ENCODE measurements at regions not wholly inside any gene's neighbourhood (a gene's known extent, or its start where the extent isn't known, plus 50 kb on each side); places are given as distances from the start of the nearest gene placed in this dataset.

GRCh38 chr12:3432176-3432742 is 58.7 kb upstream of the PRMT8 start:
- H3K4me1 ChIP-seq (ENCODE audit: low read length), result no peaks in the 10 kb centered on the region
- peak overlapping the region; percentile 13; the same call in 1 of the 2 replicates for H3K4me2 ChIP-seq (ENCODE audit: low read length)
- no peaks in the 10 kb centered on the region for H3K36me3 ChIP-seq (replicated peaks; ENCODE audit: low read depth, low read length)
- TF ChIP-seq EZH2phosphoT487 (IDR thresholded peaks at IDR 0.05; ENCODE audit: low read depth) (no peak), CTCF (IDR thresholded peaks at IDR 0.05; ENCODE audit: low read depth, low read length) (no peak)
- peak overlapping the region; percentile 25; the same call in 1 of the 2 replicates for H2AFZ ChIP-seq (ENCODE audit: low read depth, low read length)
- H3K27ac ChIP-seq (ENCODE audit: low read length), result no peak overlapping the region
- peaks cover 6% of the 10 kb centered on the region; the same call in 1 of the 2 replicates for H3K27me3 ChIP-seq (ENCODE audit: low read depth, low read length)
- no peaks in the 10 kb centered on the region for H4K20me1 ChIP-seq (ENCODE audit: insufficient read depth, low read length)
- H3K9ac ChIP-seq (ENCODE audit: low read length), result no peak overlapping the region
- H3K4me3 ChIP-seq (ENCODE audit: low read length), result no peak overlapping the region
- H3K9me3 ChIP-seq (ENCODE audit: insufficient read depth, low read length), result no peaks in the 10 kb centered on the region
- no peaks in the 10 kb centered on the region for H3K79me2 ChIP-seq (ENCODE audit: low read length)

GRCh38 chr12:3432868-3433267 is 58.1 kb upstream of the PRMT8 start:
- no peak for TF ChIP-seq EZH2phosphoT487 (IDR thresholded peaks at IDR 0.05; ENCODE audit: low read depth)
- no peak overlapping the region for H2AFZ ChIP-seq (ENCODE audit: low read depth, low read length)
- no peak overlapping the region for H3K27ac ChIP-seq (ENCODE audit: low read length)
- H3K27me3 ChIP-seq (ENCODE audit: low read depth, low read length), result peaks cover 4% of the 10 kb centered on the region; the same call in 1 of the 2 replicates
- H4K20me1 ChIP-seq (ENCODE audit: insufficient read depth, low read length), result no peaks in the 10 kb centered on the region
- H3K9ac ChIP-seq (ENCODE audit: low read length), result no peak overlapping the region
- H3K4me1 ChIP-seq (ENCODE audit: low read length), result no peaks in the 10 kb centered on the region
- H3K36me3 ChIP-seq (replicated peaks; ENCODE audit: low read depth, low read length), result no peaks in the 10 kb centered on the region
- no peaks in the 10 kb centered on the region for H3K79me2 ChIP-seq (ENCODE audit: low read length)
- no peak overlapping the region for H3K4me2 ChIP-seq (ENCODE audit: low read length)
- no peak overlapping the region for H3K4me3 ChIP-seq (ENCODE audit: low read length)
- H3K9me3 ChIP-seq (ENCODE audit: insufficient read depth, low read length), result no peaks in the 10 kb centered on the region

- H3K9ac ChIP-seq (ENCODE audit: low read length), result no peak overlapping the region
- no peak for TF ChIP-seq CTCF (IDR thresholded peaks at IDR 0.05; ENCODE audit: low read depth, low read length)
- TF ChIP-seq EZH2phosphoT487 (IDR thresholded peaks at IDR 0.05; ENCODE audit: low read depth), result no peak
- H3K9me3 ChIP-seq (ENCODE audit: insufficient read depth, low read length), result no peaks in the 10 kb centered on the region
- H3K4me1 ChIP-seq (ENCODE audit: low read length), result no peaks in the 10 kb centered on the region
- H2AFZ ChIP-seq (ENCODE audit: low read depth, low read length), result no peak overlapping the region
- no peak overlapping the region for H3K4me2 ChIP-seq (ENCODE audit: low read length)
- peaks cover 22% of the 10 kb centered on the region for H3K27me3 ChIP-seq (ENCODE audit: low read depth, low read length)
- no peaks in the 10 kb centered on the region for H3K79me2 ChIP-seq (ENCODE audit: low read length)
- no peaks in the 10 kb centered on the region for H3K36me3 ChIP-seq (replicated peaks; ENCODE audit: low read depth, low read length)
- H3K27ac ChIP-seq (ENCODE audit: low read length), result no peak overlapping the region
- H3K4me3 ChIP-seq (ENCODE audit: low read length), result no peak overlapping the region
- H4K20me1 ChIP-seq (ENCODE audit: insufficient read depth, low read length), result no peaks in the 10 kb centered on the region
Observed at GRCh38 chr12:3436461-3437065, 54.4 kb upstream of the PRMT8 start.

GRCh38 chr12:3437986-3438385 is 53.0 kb upstream of the PRMT8 start:
- Histone ChIP-seq H3K9me3 (ENCODE audit: insufficient read depth, low read length) (no peaks in the 10 kb centered on the region), H4K20me1 (ENCODE audit: insufficient read depth, low read length) (no peaks in the 10 kb centered on the region), H3K9ac (ENCODE audit: low read length) (no peak overlapping the region), H3K4me1 (ENCODE audit: low read length) (no peaks in the 10 kb centered on the region), H2AFZ (ENCODE audit: low read depth, low read length) (no peak overlapping the region), H3K36me3 (replicated peaks; ENCODE audit: low read depth, low read length) (no peaks in the 10 kb centered on the region), H3K27ac (ENCODE audit: low read length) (no peak overlapping the region), H3K79me2 (ENCODE audit: low read length) (no peaks in the 10 kb centered on the region), H3K4me2 (ENCODE audit: low read length) (no peak overlapping the region), H3K27me3 (ENCODE audit: low read depth, low read length) (peaks cover 28% of the 10 kb centered on the region), H3K4me3 (ENCODE audit: low read length) (no peak overlapping the region)
- no peak for TF ChIP-seq CTCF (IDR thresholded peaks at IDR 0.05; ENCODE audit: low read depth, low read length)
- no peak for TF ChIP-seq EZH2phosphoT487 (IDR thresholded peaks at IDR 0.05; ENCODE audit: low read depth)
